ENCODE measurements at regions not wholly inside any gene's neighbourhood (a gene's known extent, or its start where the extent isn't known, plus 50 kb on each side); places are given as distances from the start of the nearest gene placed in this dataset.
A peak's percentile ranks its signal among the peaks of the same experiment; 100 is the strongest.

DNA sequence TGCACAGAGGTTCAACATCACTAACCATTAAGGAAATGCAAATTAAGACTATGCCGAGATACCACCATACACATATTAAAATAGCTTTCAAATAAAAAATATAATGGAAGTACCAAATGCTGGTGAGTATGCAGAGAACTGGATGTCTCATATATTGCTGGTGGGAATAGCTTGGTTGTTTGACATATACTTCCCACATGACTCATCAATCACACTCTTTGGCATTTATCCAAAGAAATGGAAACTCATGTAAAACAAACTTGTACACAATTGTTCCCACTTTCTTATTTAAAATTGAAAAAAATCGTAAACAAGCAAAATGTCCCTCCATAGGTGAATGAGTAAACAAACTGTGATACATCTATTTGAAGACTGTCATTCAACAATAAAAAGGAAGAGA is 982.6 kb upstream of the ATXN8OS start (continued):
- no peak for TF ChIP-seq TCF4 (CRISPR knock-in tag; IDR thresholded peaks at IDR 0.05; ENCODE audit: borderline replicate concordance)
- no peak for TF ChIP-seq ZNF70 (CRISPR knock-in tag; IDR thresholded peaks at IDR 0.05)
- TF ChIP-seq BACH2 (CRISPR knock-in tag; IDR thresholded peaks at IDR 0.05; ENCODE audit: borderline replicate concordance), result no peak
- TF ChIP-seq ISL1 (CRISPR knock-in tag; IDR thresholded peaks at IDR 0.05), result no peak
- no peak for TF ChIP-seq ZC3H10 (CRISPR knock-in tag; IDR thresholded peaks at IDR 0.05)

DNA sequence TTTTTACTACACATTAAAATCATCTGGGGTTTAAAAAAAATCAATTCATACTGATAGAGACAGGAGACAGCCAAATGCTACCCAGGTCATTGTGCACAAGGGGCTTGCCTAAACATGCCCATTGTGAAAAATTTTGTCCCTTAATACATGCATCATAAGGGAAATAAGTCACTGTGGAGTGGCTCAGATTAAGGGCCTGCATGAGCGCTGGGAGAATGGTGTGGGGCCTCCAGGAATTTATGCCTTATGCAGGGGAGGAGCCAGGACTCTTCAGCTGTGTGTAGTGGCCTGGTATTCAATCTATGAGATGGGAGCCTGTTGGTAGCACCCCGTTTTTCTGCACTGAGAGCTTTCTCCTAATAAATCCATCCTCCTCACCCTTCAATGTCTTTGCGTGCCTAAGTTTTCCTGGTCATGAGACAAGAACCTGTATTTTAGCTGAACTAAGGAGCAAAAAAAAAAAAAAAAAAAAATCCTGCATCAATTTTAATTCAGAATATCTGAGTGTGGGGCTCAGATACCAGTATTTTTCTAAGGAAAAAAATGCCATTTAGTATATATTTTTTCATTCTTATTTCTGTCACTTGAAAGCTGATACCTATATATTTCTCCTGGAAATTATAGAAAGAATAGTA is 997.6 kb upstream of the ATXN8OS start:
- no peak for ATAC-seq
- TF ChIP-seq, protein P1, sequence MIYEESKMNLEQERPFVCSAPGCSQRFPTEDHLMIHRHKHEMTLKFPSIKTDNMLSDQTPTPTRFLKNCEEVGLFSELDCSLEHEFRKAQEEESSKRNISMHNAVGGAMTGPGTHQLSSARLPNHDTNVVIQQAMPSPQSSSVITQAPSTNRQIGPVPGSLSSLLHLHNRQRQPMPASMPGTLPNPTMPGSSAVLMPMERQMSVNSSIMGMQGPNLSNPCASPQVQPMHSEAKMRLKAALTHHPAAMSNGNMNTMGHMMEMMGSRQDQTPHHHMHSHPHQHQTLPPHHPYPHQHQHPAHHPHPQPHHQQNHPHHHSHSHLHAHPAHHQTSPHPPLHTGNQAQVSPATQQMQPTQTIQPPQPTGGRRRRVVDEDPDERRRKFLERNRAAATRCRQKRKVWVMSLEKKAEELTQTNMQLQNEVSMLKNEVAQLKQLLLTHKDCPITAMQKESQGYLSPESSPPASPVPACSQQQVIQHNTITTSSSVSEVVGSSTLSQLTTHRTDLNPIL (CRISPR knock-in tag; IDR thresholded peaks at IDR 0.05; ENCODE audit: low read depth), result no peak
- no peak for TF ChIP-seq CSDC2 (CRISPR knock-in tag; IDR thresholded peaks at IDR 0.05)
- TF ChIP-seq, protein P2, sequence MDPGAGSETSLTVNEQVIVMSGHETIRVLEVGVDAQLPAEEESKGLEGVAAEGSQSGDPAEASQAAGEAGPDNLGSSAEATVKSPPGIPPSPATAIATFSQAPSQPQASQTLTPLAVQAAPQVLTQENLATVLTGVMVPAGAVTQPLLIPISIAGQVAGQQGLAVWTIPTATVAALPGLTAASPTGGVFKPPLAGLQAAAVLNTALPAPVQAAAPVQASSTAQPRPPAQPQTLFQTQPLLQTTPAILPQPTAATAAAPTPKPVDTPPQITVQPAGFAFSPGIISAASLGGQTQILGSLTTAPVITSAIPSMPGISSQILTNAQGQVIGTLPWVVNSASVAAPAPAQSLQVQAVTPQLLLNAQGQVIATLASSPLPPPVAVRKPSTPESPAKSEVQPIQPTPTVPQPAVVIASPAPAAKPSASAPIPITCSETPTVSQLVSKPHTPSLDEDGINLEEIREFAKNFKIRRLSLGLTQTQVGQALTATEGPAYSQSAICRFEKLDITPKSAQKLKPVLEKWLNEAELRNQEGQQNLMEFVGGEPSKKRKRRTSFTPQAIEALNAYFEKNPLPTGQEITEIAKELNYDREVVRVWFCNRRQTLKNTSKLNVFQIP (CRISPR knock-in tag; IDR thresholded peaks at IDR 0.05; ENCODE audit: borderline replicate concordance, low read depth), result no peak
- TF ChIP-seq, protein P3, sequence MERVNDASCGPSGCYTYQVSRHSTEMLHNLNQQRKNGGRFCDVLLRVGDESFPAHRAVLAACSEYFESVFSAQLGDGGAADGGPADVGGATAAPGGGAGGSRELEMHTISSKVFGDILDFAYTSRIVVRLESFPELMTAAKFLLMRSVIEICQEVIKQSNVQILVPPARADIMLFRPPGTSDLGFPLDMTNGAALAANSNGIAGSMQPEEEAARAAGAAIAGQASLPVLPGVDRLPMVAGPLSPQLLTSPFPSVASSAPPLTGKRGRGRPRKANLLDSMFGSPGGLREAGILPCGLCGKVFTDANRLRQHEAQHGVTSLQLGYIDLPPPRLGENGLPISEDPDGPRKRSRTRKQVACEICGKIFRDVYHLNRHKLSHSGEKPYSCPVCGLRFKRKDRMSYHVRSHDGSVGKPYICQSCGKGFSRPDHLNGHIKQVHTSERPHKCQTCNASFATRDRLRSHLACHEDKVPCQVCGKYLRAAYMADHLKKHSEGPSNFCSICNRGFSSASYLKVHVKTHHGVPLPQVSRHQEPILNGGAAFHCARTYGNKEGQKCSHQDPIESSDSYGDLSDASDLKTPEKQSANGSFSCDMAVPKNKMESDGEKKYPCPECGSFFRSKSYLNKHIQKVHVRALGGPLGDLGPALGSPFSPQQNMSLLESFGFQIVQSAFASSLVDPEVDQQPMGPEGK (CRISPR knock-in tag; IDR thresholded peaks at IDR 0.05; ENCODE audit: borderline replicate concordance), result no peak
- no peak for TF ChIP-seq ISL1 (CRISPR knock-in tag; IDR thresholded peaks at IDR 0.05)
- no peak for TF ChIP-seq OSR1 (CRISPR knock-in tag; IDR thresholded peaks at IDR 0.05)
- no peak for TF ChIP-seq SNAI2 (CRISPR knock-in tag; IDR thresholded peaks at IDR 0.05)
- no peak for TF ChIP-seq ZNF565 (CRISPR knock-in tag; conservative IDR thresholded peaks at IDR 0.05; ENCODE audit: low read depth)
- no peak for TF ChIP-seq ESRRG (CRISPR knock-in tag; IDR thresholded peaks at IDR 0.05)
- TF ChIP-seq RARB (CRISPR knock-in tag; IDR thresholded peaks at IDR 0.05), result no peak
- no peak for TF ChIP-seq ZFP30 (CRISPR knock-in tag; IDR thresholded peaks at IDR 0.05)
- TF ChIP-seq TOX (CRISPR knock-in tag; IDR thresholded peaks at IDR 0.05; ENCODE audit: borderline replicate concordance), result no peak

DNA sequence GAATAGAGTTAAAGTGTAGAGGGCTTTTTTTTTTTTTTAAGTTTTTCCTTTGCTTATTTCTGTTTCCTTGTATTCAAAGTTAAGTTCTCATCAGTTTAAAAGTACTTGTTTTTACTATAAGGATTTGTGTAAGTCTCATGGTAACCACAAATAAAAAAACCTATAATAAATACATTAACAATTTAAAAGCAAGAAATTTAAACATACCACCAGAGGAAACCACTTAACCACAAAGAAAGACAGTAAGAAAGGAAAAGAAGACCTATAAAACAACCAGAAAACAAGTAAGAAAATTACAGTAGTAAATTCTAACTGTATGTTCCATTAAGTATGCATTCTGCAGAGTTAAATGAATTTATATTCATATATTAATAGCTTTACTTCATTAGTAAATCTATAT is 999.1 kb upstream of the ATXN8OS start:
- no peak for ATAC-seq
- TF ChIP-seq ZFP3 (CRISPR knock-in tag; IDR thresholded peaks at IDR 0.05), result no peak
- no peak for TF ChIP-seq PPARA (CRISPR knock-in tag; IDR thresholded peaks at IDR 0.05; ENCODE audit: borderline replicate concordance)
- no peak for TF ChIP-seq ZNF8 (CRISPR knock-in tag; IDR thresholded peaks at IDR 0.05)
- TF ChIP-seq SNAI2 (CRISPR knock-in tag; IDR thresholded peaks at IDR 0.05), result no peak
- no peak for TF ChIP-seq ISL1 (CRISPR knock-in tag; IDR thresholded peaks at IDR 0.05)

DNA sequence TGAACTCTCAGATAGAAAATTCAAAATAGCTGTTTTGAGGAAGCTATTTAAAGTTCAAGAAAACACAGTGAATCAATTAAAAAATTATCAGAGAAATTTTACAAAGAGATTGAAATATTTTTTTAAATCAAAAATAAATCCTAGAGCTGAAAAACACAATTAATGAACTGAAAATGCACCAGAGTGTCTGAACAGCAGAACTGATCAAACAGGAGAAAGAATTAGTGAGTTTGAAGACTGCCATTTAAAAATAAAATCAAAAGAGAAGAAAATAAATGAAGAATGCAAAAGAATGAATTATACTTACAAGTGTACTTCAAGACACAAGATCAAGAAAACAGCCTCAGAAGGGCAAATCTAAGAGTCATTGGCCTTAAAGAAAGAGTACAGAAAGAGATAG is 1000.2 kb upstream of the ATXN8OS start:
- TF ChIP-seq PPARA (CRISPR knock-in tag; IDR thresholded peaks at IDR 0.05; ENCODE audit: borderline replicate concordance), result no peak
- TF ChIP-seq ZFP30 (CRISPR knock-in tag; IDR thresholded peaks at IDR 0.05), result peak; percentile 93
- ATAC-seq, result no peak

DNA sequence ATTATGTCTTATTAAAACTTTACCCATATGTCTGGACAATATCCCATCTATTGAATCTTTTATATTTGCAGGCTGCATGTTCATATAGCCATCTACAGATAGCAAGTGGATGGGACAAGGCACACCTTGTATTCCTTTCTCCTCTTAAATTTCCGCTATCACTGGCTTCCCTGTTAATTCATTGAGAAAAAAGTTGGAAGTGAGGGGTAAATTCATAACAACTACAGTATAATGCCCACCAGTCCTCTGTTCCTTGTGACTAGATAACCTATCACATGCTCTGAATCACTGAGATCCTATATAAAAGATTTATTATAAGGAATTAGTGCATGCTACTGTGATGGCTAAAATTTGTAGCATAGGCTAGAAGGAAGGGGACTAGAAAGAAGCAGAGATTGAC is 1005.8 kb upstream of the ATXN8OS start:
- no peak for ATAC-seq
- no peak for TF ChIP-seq ARNTL (CRISPR knock-in tag; IDR thresholded peaks at IDR 0.05; ENCODE audit: borderline replicate concordance, low read depth)
- no peak for TF ChIP-seq TCF4 (CRISPR knock-in tag; IDR thresholded peaks at IDR 0.05; ENCODE audit: borderline replicate concordance)
- TF ChIP-seq BACH2 (CRISPR knock-in tag; IDR thresholded peaks at IDR 0.05; ENCODE audit: borderline replicate concordance), result no peak
- TF ChIP-seq ZNF70 (CRISPR knock-in tag; IDR thresholded peaks at IDR 0.05), result no peak
- TF ChIP-seq, protein P4, sequence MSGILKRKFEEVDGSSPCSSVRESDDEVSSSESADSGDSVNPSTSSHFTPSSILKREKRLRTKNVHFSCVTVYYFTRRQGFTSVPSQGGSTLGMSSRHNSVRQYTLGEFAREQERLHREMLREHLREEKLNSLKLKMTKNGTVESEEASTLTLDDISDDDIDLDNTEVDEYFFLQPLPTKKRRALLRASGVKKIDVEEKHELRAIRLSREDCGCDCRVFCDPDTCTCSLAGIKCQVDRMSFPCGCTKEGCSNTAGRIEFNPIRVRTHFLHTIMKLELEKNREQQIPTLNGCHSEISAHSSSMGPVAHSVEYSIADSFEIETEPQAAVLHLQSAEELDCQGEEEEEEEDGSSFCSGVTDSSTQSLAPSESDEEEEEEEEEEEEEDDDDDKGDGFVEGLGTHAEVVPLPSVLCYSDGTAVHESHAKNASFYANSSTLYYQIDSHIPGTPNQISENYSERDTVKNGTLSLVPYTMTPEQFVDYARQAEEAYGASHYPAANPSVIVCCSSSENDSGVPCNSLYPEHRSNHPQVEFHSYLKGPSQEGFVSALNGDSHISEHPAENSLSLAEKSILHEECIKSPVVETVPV (CRISPR knock-in tag; IDR thresholded peaks at IDR 0.05), result no peak
- TF ChIP-seq CSDC2 (CRISPR knock-in tag; IDR thresholded peaks at IDR 0.05), result no peak
- no peak for TF ChIP-seq SNAI2 (CRISPR knock-in tag; IDR thresholded peaks at IDR 0.05)
- TF ChIP-seq, protein P3 (CRISPR knock-in tag; IDR thresholded peaks at IDR 0.05; ENCODE audit: borderline replicate concordance), result no peak
- no peak for TF ChIP-seq TOX (CRISPR knock-in tag; IDR thresholded peaks at IDR 0.05; ENCODE audit: borderline replicate concordance)
- no peak for TF ChIP-seq ZC3H10 (CRISPR knock-in tag; IDR thresholded peaks at IDR 0.05)
- no peak for TF ChIP-seq PPARA (CRISPR knock-in tag; IDR thresholded peaks at IDR 0.05; ENCODE audit: borderline replicate concordance)
- TF ChIP-seq ZFP3 (CRISPR knock-in tag; IDR thresholded peaks at IDR 0.05), result no peak
- TF ChIP-seq, protein P1 (CRISPR knock-in tag; IDR thresholded peaks at IDR 0.05; ENCODE audit: low read depth), result no peak
- TF ChIP-seq ZFP30 (CRISPR knock-in tag; IDR thresholded peaks at IDR 0.05), result no peak
